Ramos (cell line): ENCODE measurements at regions not wholly inside any gene's neighbourhood (a gene's known extent, or its start where the extent isn't known, plus 50 kb on each side); places are given as distances from the start of the nearest gene placed in this dataset.

Experiments
- in situ Hi-C: fragments of 300-500 bp; cut with MboI; formaldehyde crosslinking; loops from one replicate; pipeline ENCODE4 v1.14.3; 2022; ENCODE audit warnings: low sequenced_read_pairs; ENCODE audit not compliant: unreplicated experiment

DNA sequence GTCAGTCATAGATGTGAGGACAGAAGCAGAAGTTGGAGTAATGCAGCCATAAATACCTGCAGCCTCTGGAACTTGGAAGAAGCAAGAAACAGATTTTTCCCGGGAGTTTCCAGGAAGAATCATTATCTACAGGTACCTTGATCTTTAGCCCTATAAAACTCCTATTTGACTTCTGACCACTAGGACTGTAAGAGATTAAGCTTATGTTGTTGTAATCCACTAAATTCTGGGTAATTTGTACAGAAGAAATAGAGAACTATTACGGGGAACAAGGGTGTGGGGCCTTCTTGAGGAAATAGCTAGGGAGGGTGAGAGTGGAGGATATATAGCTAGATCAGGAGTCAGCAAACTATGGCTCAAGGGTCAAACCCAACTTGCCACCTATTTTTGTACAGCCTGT, 353.2 kb downstream of the SLC4A3 start:
- in situ Hi-C loops, result no loop called here

DNA sequence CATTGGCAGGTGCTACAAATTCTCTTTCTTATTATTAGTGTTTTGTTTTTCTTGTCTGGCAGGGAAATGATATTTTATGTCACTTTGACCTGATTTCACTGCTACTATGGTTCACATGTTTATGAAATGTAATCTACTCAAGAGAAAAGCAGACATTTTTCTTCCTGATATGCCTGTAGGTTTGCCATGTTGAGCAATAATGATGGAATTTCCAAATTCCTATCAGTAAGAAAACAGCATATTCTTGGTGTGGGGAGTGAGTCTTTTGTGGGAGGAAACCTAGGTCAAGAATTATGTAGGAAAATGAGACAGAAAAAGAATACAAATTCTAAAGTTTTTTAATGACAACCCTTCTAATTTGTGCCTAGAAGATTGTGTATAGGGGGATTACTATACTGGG, 356.4 kb downstream of the SLC4A3 start:
- in situ Hi-C loops, result no loop called here

DNA sequence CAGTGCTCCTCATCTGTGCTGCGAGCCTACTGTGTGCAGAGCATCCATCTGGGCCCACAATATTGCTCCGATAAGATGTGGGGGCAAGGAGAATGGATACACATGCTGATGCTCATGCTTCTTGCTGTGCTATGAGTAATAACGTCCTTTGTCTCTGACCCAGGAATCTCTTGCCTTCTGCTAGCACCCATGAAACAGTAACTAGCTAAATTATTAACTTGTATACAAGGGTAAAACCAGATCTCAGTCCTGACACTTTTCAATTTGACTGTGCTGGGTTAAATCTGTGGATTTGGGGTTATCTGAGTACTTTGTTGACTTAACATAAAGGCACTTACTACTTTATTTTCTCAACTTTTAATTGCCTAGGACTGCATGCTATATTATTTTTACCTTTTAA, 357.6 kb downstream of the SLC4A3 start:
- in situ Hi-C loops, result no loop called here

DNA sequence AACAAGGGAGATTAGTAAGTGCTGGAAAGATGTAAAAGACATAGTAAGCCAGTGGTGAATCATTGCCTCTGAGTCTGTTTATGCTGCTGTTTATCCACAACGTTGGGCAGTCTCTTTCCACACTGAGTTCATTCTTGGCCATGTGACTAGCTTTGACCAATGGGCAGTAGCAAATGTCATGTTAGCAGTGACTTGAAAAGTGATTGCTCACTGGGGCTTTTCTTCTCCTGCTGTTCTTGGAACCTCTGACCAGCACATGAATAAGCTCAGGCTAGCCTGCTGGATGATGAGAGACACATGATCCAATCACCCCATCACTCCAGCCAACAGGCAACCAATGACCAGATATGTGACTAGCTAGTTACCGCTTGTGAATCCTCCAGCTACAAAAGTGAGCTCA, 360.4 kb downstream of the SLC4A3 start:
- in situ Hi-C loops, result no loop called here

DNA sequence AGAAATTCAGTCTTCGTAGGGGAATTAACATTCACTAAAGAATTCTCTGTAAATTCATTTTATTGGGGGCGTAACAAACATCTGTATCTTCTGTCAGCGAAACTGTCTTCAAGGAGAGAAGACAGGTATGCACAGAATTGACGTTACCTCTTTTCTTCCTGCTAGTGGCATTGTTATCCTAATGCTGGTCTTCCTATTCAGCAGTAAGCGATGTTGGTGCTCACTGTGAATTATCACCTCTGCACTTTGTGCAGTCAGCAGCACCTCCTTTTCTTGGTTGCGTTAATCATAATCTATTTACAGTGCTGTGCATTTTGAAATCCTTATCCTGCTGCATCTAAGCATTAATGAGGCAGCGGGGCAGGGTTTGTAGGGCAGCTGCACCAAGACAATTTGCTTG, 362.3 kb downstream of the SLC4A3 start:
- in situ Hi-C loops, result no loop called here

DNA sequence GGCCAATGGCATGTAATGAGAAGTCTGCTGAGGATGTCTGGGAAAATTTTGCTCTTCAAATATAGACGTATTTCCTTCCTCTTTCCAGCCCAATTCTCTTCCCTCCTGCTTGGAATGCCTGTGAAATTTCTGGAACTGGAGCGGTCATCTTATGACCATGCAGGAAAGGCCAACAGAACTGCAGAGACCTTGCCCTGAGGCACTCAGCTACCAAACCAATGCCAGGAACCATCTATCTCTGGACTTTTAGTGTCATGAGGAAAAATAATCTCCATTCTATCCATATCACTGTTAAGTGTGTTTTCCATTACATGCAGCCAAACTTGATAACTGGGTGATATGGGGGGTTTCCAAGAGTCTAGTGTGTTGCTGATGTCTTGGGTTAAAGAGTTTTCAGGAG, 363.7 kb downstream of the SLC4A3 start:
- in situ Hi-C loops, result no loop called here

DNA sequence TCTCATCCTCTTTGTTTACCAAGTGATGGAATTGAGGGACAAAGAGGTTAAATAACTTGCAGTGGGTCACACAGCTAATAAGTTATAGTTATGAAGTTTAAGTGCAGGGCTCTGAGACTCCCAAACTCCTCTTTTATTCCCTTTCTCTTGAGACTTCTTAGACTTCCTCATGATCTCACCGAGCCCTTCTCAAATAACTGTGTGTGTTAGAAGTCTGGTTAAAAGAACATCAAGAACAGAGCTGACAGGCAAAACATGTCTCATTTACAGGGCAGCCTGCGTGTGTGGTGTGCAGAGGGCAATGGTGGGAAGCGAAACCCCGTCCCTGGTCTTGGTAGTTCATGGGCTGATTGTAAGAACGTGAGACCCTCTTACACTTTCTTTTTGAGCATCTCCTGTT, 368.0 kb downstream of the SLC4A3 start:
- in situ Hi-C loops, result no loop called here

DNA sequence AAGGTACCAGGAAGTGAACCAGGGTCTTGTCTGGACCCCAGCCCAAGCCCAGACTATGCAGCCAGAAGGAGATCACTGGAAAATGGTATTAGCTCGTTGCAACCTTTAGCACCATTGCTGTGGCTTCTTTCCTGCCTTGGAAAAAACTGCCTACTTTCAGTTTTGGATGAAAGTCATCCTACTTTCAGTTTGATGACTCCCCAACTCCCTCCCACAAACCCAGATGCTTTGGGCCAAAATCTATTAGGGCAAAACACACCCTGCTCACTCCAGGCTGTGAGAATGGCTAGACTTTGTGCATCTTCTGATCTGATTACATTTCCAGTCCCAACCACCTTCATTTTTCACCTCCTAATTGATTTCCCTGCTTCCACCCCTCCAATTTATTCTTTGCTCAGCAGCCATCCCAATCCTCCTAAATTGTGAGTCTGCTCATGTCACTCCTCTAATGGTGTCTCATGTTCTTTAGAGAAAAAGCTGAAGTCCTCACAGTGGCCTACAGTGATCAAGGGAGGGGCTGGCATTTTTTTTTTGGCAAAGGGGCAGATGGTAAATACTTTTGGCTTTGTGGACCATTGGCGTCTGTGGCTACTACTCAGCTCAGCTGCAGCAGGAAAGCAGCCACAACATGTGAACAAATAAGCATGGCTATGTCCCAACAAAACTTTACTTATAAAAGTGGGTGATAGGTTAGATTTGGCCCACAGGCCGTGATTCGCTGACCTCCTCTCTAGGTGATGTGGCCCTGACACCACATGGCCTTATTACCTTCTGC, 368.7 kb downstream of the SLC4A3 start:
- in situ Hi-C loops, result no loop called here

DNA sequence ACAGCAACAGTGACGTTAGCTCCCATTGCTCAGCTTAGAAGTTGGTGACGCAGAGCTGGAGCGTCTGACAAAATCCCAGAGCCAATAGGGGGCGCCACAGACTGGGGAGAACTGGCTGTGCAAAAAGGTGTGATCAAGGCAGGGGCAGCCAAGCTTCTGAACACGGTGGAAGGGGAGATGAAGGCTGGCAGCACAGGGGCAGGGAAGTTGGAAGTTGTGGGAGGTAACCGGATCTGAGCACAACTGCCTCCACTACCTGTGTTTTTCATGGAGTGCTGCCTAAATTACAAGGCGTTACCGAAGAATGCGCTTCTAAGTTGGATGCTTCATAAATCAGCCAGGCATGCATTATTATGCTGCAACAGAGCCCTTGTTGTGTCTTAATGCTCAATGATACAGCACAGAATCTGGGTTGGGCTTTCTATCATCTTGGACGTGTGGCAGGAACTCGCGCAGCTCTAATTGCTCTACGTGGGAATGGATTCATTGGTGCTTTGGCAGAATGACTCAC, 370.0 kb downstream of the SLC4A3 start:
- in situ Hi-C loops, result no loop called here

DNA sequence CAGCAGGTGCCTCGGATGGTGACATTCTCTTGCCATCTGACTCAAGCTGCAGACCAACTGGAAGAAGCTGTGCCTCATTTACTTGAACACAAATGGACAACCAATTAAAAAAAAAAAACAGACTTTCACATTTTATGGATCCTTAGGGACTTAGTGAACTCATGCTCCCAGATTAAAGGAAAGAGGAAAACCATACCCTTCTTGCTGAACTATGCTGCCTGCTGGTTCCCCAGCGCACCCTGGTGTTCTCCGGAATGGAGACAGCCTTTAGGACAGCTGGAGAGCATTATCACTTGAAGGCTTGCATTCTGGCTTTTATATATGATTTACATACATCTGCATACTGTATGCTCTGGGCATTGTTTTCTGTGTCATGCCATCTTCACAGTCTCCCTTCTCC, 370.7 kb downstream of the SLC4A3 start:
- in situ Hi-C loops, result no loop called here

DNA sequence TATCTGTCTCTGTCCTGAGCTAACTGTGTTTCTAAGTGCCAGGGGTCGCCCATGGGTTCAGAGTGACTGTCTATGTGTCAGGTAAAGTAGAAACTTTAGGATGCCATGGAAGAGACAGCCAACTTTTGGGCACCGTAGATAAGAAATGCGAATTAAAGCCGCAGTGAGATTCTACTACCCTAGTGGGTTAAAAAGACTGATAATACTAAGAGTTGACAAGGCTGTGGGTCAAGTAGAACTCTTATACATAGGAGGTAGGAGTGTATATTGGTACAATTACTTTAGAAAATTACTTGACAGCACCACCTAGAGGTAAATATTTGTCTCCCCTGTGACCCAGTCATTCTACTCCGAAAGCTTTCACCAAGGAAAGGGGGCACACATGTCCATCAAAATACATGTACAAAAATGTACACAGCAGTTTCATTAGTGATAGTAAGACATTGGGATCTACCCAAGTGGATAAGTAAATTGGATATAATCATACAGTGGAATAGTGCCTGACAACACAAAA, 371.3 kb downstream of the SLC4A3 start:
- in situ Hi-C loops, result no loop called here

DNA sequence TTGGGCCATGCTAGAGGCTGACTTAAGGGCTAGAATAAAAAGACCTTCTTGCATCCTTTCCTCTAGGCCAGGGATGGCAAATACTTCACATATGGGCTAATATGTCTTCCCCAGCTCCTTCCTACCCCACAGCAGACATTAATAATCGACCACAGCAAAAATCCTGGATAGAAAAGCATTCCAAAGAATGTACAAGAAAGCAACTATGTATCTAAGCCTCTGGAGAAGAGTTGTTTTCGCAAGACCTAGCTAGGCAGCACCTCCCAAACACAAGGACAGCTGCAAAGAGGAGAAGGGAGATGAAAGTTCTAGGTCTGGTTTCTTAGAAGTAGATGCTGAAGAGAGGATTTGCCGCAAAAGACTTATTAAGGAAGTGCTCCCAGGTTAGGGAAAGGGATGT, 372.6 kb downstream of the SLC4A3 start:
- in situ Hi-C loops, result no loop called here

DNA sequence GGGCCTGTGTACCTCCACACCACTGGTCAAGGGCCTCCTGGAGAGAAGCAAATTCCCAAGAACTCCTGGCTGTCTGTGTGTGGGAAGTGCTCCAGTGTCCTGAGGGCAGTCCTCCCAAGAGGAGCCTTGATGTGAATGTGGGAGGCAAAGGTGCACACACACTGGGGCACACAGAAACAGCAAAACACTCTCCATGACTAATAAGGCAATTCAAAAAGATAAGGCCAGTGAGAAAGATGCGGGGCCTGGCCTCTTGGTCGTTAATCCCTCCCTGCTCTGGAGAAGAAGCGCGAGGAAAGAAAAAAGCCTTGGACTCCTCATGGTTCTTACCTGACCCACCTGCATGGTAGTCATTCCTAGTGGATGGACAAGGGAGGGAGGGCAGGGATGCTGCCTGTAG, 373.2 kb downstream of the SLC4A3 start:
- in situ Hi-C loops, result no loop called here

DNA sequence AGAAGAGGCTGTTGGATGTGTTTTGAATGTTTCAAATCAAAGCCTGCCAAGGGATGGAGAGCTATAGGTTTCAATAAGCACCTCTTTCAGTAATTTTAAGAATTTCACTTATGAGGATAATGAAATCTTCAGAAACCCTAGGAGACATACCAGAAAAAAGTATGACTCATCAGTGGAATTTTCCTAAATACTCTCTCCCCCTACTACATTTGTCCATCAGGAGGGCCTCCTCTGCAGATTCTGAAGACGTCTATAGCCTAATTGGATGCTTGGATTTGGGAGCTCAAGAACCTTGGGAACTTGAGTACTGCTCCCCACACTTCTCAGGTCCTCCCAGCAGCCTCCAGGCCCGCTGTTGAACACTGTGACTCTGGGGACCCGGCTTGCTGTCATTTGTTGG, 374.3 kb downstream of the SLC4A3 start:
- in situ Hi-C loops, result no loop called here

DNA sequence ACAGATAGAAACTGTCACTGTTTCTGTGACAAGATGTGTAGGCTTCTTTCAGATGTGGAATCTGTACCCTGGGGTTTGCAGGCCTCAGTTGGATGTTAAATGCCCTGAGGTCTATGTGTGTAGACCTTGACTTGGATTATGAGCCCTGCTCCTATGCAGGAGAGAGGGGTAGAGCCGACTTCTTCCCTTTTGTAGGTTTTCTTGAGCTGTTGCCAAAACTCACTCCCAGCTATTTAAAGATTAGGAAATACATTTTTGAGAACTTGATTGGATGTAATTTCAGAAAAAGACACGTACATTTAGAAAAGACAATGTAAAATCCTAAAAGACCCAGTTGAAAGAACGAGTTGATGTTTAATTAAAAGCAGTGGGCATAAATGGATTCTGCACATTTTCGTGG, 374.8 kb downstream of the SLC4A3 start:
- in situ Hi-C loops, result no loop called here

DNA sequence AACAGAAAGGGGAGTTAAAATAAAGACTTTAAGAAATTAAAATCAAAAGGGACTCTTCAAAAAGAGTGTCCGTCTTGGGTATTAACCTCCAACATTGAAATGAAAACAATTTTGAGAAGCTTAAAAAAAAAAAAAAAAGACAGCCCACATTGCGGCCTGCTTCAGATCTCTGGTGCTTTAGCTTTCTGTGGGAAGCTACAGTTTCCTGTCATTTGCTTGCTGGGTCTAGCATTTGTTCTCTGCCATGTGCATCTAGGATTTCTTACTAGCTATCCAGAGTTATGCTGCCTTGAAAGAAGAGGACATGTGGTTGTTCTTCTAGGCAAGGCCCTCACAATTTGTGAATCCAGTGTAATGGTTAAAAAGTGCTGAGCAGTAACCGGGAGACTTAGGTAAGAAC, 375.3 kb downstream of the SLC4A3 start:
- in situ Hi-C loops, result no loop called here

DNA sequence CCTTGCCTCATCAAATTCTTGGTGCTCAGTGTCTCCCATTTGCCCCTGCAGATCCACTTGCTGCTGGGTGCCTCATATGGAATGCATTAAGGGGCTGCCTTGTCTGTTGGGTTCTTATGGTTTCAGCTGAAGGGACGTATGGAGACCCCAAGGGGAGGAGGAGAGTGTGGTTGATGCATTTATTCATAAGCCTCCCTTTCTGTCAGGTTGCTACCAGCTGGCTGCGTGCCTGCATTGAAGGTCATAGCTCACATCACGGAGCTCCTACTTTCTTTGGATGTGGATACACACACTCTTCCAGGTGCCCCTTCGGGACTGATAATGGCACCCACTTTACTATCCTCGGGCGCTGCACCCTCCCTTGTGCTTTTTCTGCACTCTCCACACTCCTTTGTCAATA, 377.9 kb downstream of the SLC4A3 start:
- in situ Hi-C loops, result no loop called here

DNA sequence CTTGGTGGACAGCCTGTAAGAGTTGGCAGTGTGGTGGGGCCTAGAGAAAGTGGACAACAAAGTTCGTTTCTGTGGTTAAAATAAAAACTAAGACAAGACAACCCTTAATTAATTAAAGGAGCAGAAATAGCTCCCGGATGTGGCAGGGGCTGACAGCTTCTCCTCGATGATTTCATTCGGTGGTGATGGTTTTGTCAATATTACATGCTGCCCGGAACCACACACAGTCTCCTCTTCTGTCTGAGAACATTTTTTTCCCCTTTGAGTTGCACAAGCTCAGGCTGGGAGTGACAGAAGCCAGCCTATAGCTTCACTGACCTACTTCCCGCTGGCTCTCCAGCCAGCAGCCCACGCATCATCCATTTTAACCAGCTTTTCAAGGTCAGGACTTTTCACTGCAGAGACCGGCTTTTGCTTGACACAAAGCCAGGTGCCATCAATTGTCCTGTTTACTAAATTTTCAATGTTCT, 378.8 kb downstream of the SLC4A3 start:
- in situ Hi-C loops, result no loop called here

DNA sequence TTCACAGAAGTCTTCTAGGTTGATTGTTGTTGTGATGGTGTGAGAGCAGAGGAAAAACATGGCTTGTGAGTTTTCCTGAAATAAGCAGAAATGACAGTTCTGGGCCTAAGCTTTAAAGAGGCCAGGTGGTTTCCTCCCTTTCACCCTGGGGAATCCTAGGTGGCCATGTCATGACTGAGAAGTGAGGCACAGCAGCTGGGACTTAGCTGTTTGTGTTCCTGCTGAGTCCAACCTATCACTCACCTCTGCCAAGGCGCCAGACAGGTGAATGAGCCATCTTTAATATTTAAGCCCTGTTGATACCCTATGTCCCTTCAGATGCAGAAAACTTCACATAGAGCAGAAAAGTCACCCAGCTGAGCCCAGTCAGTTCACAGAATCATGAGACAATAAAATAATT, 384.4 kb downstream of the SLC4A3 start:
- in situ Hi-C loops, result no loop called here

DNA sequence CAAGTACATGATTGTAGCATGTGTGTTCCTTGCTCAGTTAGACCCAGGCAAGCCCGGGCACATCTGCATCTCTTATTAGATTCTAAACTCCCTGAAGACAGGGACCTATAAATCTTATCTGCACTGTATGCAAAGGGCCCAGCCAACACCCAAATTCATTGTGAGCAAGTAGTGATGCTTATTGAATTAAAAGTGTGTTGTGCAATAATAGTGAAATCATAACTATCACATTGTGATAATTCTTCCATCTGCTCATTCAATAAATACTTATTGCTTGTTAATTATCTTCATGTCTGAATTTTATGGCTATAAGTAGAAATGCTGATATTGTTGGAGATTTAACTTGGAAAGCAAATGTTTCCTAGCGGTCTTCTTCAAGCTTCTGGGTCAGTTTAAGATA, 387.5 kb downstream of the SLC4A3 start:
- in situ Hi-C loops, result no loop called here

DNA sequence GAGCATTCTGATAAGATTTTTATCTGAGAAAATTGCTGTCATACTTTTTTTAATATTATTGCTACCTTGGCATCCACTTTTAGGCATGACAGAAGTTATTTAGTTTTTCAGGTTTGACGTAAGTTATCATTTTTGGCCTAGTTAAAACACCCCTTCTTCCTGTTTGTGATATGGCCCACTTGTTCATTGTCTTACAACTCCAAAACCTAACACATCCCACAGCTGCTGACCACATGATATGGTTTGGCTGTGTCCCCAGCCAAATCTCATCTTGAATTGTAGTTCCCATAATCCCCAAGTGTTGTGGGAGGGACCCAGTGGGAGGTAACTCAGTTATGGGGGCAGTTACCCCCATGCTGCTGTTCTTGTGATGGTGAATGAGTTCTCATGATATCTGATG, 388.1 kb downstream of the SLC4A3 start:
- in situ Hi-C loops, result no loop called here

DNA sequence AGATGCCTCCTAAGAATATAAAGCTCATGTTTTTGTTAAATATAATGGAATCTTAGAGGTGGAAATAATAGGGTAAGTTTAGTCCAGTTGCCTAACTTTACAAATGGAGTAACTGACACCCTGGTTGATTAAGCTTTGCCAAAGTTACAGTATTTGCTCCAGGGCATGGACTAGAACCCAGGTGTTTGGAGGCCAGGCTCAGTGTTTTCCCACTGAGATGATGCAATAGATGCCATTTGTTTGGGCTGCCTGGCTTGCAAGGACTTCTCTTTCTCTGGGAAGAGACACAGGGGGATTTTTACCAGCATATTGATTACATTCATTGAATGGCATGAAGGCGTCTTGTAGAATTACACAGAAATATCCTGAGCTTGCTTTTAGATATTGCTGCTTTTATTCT, 397.8 kb downstream of the SLC4A3 start:
- in situ Hi-C loops, result no loop called here
